Ovary (tissue), 3 donors: ENCODE measurements at regions not wholly inside any gene's neighbourhood (a gene's known extent, or its start where the extent isn't known, plus 50 kb on each side); places are given as distances from the start of the nearest gene placed in this dataset.

ENCODE experiments used
- CTCF ChIP-seq, 3 donors: fragments of 450-650 bp in 2 of 3; fragments of 200-600 bp in 1 of 3; IDR thresholded peaks; one replicate each; pipeline versions ENCODE4 v1.5.1 to v1.8.0; 2016 to 2022; ENCODE audit warnings: antibody characterized with exemption in 3 of 3, mild to moderate bottlenecking in 1 of 3
- POLR2A ChIP-seq: fragments of 450-650 bp; IDR thresholded peaks from one replicate; pipeline ENCODE4 v1.6.1; 2017; ENCODE audit warnings: antibody characterized with exemption, mild to moderate bottlenecking, moderate library complexity
- donor health status: DM: no; HTN: no; CAD: no.

- TF ChIP-seq CTCF (IDR thresholded peaks at IDR 0.05) (no peak), POLR2A (no peak)
Observed at GRCh38 chr15:98505611-98506031, 142.7 kb upstream of the IGF1R start.
